HG03460 (cell line): ENCODE measurements at regions not wholly inside any gene's neighbourhood (a gene's known extent, or its start where the extent isn't known, plus 50 kb on each side); places are given as distances from the start of the nearest gene placed in this dataset.

Experiments used
- ATAC-seq: cut with Tn5 transposase; IDR thresholded peaks from one replicate; pipeline ENCODE4 v1.9.1; 2021; ENCODE audit not compliant: unreplicated experiment

- no peak for ATAC-seq
These were observed 74.8 kb upstream of the G2E3 start for GRCh38 chr14:30484201-30484600.

- no peak for ATAC-seq
These were observed 74.0 kb upstream of the G2E3 start for GRCh38 chr14:30484976-30485375.

- ATAC-seq, result no peak
These were observed 62.1 kb upstream of the G2E3 start for GRCh38 chr14:30496852-30497251.

- ATAC-seq, result no peak
These were observed 59.6 kb upstream of the G2E3 start for GRCh38 chr14:30499358-30499757.

- ATAC-seq, result no peak
These were observed 58.7 kb upstream of the G2E3 start for GRCh38 chr14:30500222-30500621.

GRCh38 chr14:30507209-30507608, 51.7 kb upstream of the G2E3 start:
- no peak for ATAC-seq
